ENCODE measurements at regions not wholly inside any gene's neighbourhood (a gene's known extent, or its start where the extent isn't known, plus 50 kb on each side); places are given as distances from the start of the nearest gene placed in this dataset.

- DNase-seq (ENCODE audit: low spot score), result no peak
Measured at GRCh38 chr14:56501909-56502530, 77.6 kb upstream of the TMEM260 start.

DNA sequence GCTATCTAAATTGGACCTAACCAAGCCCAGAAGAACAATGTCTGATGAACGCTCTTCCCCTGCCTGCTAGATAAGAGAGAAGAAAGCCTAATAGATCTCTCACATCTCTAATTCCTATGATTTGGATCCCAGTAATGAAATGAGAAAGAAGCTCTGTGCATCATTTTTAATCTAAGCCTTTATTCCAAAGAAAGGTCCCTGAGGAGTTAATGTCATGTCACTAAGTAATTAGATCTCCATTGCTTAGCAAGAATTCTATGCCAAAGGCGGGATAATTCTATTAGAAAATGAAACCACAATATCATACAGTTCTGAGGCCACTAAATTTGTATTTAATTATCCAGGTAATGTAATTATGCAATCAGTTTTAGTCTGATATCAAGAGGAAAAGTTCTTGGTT, 74.2 kb upstream of the TMEM260 start:
- DNase-seq (ENCODE audit: low spot score), result no peak

DNA sequence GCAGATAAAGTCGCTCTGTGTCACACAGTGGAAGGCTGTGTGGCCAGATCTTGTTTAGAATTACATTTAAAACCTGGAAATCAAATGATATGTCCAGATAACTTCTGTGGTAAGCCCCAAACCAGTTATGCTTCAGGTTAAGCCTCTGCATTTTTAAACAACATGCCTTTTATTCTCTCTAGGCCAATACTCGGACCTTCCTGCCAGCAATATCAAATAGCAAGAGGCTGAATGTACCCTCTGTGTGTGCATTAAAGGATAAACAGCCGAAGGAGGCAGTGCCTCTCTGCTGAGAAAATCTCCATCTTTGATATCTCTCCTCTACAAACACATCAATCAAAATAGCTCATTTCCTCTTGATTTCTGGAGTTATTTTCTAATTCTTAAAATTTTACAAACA, 67.1 kb upstream of the TMEM260 start:
- DNase-seq (ENCODE audit: low spot score), result peak; percentile 10

- DNase-seq (ENCODE audit: low spot score), result no peak
Measured at GRCh38 chr14:56514663-56515371, 64.8 kb upstream of the TMEM260 start.

- no peak for DNase-seq (ENCODE audit: low spot score)
Measured at GRCh38 chr14:56515739-56516138, 63.9 kb upstream of the TMEM260 start.

GRCh38 chr14:56522403-56522802, 57.2 kb upstream of the TMEM260 start:
- DNase-seq (ENCODE audit: low spot score), result no peak

- no peak for DNase-seq (ENCODE audit: low spot score)
Measured at GRCh38 chr14:56524971-56525677, 54.5 kb upstream of the TMEM260 start.

DNA sequence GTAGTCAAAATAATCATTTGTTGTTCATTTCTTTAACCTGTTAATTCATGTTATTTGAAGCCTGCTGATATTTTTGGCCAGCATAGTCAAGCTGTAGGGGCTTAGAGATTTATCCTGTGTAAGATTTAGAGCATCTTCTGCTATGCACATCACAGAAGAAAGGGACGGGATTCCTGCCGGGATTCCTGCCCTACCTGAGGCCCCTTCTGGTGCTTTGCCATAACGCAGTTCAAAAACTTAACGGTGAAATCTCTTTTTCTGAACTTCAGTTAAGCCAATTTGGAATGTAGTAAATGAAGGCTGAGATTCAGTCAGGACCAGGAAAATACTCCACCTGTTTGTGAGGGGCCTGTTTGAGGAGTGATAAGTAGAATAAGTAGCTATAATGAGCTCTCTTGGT, 50.7 kb upstream of the TMEM260 start:
- DNase-seq (ENCODE audit: low spot score), result no peak
